ENCODE measurements at regions not wholly inside any gene's neighbourhood (a gene's known extent, or its start where the extent isn't known, plus 50 kb on each side); places are given as distances from the start of the nearest gene placed in this dataset.

- TF ChIP-seq POLR2A (IDR thresholded peaks at IDR 0.05) (no peak), CTCF (IDR thresholded peaks at IDR 0.05) (no peak), POLR2AphosphoS5 (IDR thresholded peaks at IDR 0.05) (no peak)
- Histone ChIP-seq H3K27me3 (no peaks in the 10 kb centered on the region), H3K36me3 (no peaks in the 10 kb centered on the region), H3K9me3 (no peaks in the 10 kb centered on the region), H3K4me1 (no peaks in the 10 kb centered on the region), H3K4me3 (no peak overlapping the region), H3K27ac (no peak overlapping the region)
- no peak for DNase-seq (ENCODE audit: low spot score in 2 of 2)
- intact Hi-C loops (cut with DNase I; ENCODE audit: low total_unique reads) = no loop called here
Measured at GRCh38 chr1:213389061-213389581, 338.1 kb downstream of the RPS6KC1 start.

- intact Hi-C loops (cut with DNase I; ENCODE audit: low total_unique reads) = loop anchor here (5.0 kb wide), 2 partner anchors 549 to 1196 kb away; no protein-coding TSS in a partner anchor
- no peaks in the 10 kb centered on the region for H3K4me1 ChIP-seq
Measured at GRCh38 chr1:213391445-213391844, 340.4 kb downstream of the RPS6KC1 start.

GRCh38 chr1:213393860-213394259 lies 342.8 kb downstream of the RPS6KC1 start:
- H3K9me3 ChIP-seq = no peaks in the 10 kb centered on the region
- DNase-seq (ENCODE audit: low spot score in 2 of 2) = no peak
- H3K4me1 ChIP-seq = no peaks in the 10 kb centered on the region
- no peak overlapping the region for H3K4me3 ChIP-seq
- H3K36me3 ChIP-seq = no peaks in the 10 kb centered on the region
- intact Hi-C loops (cut with DNase I; ENCODE audit: low total_unique reads) = loop anchor here (5.0 kb wide), 2 partner anchors 552 to 1193 kb away; no protein-coding TSS in a partner anchor
- no peak overlapping the region for H3K27ac ChIP-seq
- no peak for TF ChIP-seq POLR2AphosphoS5 (IDR thresholded peaks at IDR 0.05)
- TF ChIP-seq CTCF (IDR thresholded peaks at IDR 0.05) = no peak
- no peak for TF ChIP-seq POLR2A (IDR thresholded peaks at IDR 0.05)
- H3K27me3 ChIP-seq = no peaks in the 10 kb centered on the region

More at GRCh38 chr1:213391445-213391844, 340.4 kb downstream of the RPS6KC1 start:
- Histone ChIP-seq H3K27ac (no peak overlapping the region), H3K27me3 (no peaks in the 10 kb centered on the region), H3K36me3 (no peaks in the 10 kb centered on the region), H3K4me3 (no peak overlapping the region), H3K9me3 (no peaks in the 10 kb centered on the region)
- no peak for TF ChIP-seq POLR2A (IDR thresholded peaks at IDR 0.05)
- TF ChIP-seq POLR2AphosphoS5 (IDR thresholded peaks at IDR 0.05) = no peak
- no peak for TF ChIP-seq CTCF (IDR thresholded peaks at IDR 0.05)
- no peak for DNase-seq (ENCODE audit: low spot score in 2 of 2)

GRCh38 chr1:213394837-213395236 lies 343.8 kb downstream of the RPS6KC1 start:
- TF ChIP-seq POLR2A (IDR thresholded peaks at IDR 0.05) (no peak), CTCF (IDR thresholded peaks at IDR 0.05) (no peak), POLR2AphosphoS5 (IDR thresholded peaks at IDR 0.05) (no peak)
- Histone ChIP-seq H3K4me3 (no peak overlapping the region), H3K36me3 (no peaks in the 10 kb centered on the region), H3K9me3 (no peaks in the 10 kb centered on the region), H3K27me3 (no peaks in the 10 kb centered on the region), H3K4me1 (no peaks in the 10 kb centered on the region), H3K27ac (no peak overlapping the region)
- no peak for DNase-seq (ENCODE audit: low spot score in 2 of 2)
- intact Hi-C loops (cut with DNase I; ENCODE audit: low total_unique reads) = loop anchor here (5.0 kb wide), 2 partner anchors 553 to 1192 kb away; no protein-coding TSS in a partner anchor

- intact Hi-C loops (cut with DNase I; ENCODE audit: low total_unique reads) = no loop called here
- H3K27me3 ChIP-seq = no peaks in the 10 kb centered on the region
- no peaks in the 10 kb centered on the region for H3K9me3 ChIP-seq
Measured at GRCh38 chr1:213397638-213398037, 346.6 kb downstream of the RPS6KC1 start.

More at GRCh38 chr1:213397638-213398037, 346.6 kb downstream of the RPS6KC1 start:
- DNase-seq (ENCODE audit: low spot score in 2 of 2) = no peak
- H3K4me3 ChIP-seq = no peak overlapping the region
- TF ChIP-seq POLR2AphosphoS5 (IDR thresholded peaks at IDR 0.05) (no peak), CTCF (IDR thresholded peaks at IDR 0.05) (no peak), POLR2A (IDR thresholded peaks at IDR 0.05) (no peak)
- no peak overlapping the region for H3K27ac ChIP-seq
- no peaks in the 10 kb centered on the region for H3K36me3 ChIP-seq
- H3K4me1 ChIP-seq = no peaks in the 10 kb centered on the region
